GM23338 (cell line): ENCODE measurements at regions not wholly inside any gene's neighbourhood (a gene's known extent, or its start where the extent isn't known, plus 50 kb on each side); places are given as distances from the start of the nearest gene placed in this dataset.

ENCODE experiments used
- CREB1 ChIP-seq: fragments of 250-450 bp; sonication (Bioruptor Pico); IDR thresholded peaks from 2 replicates; pipeline ENCODE4 v1.5.0; 2020; ENCODE audit warnings: low read depth, mild to moderate bottlenecking, moderate library complexity
- EZH2 ChIP-seq: fragments of 200-600 bp; sonication (generic); IDR thresholded peaks from one replicate; pipeline ENCODE4 v1.8.0; 2017; ENCODE audit warnings: antibody characterized with exemption, mild to moderate bottlenecking, low read depth; ENCODE audit not compliant: unreplicated experiment
- EZH2phosphoT487 ChIP-seq: fragments of 200-600 bp; sonication (generic); IDR thresholded peaks from one replicate; pipeline ENCODE4 v1.8.1; 2018; ENCODE audit warnings: antibody characterized with exemption; ENCODE audit not compliant: unreplicated experiment
- JUNB ChIP-seq: IDR thresholded peaks from one replicate; pipeline ENCODE4 v1.6.1; 2016; ENCODE audit warnings: antibody characterized with exemption; ENCODE audit not compliant: unreplicated experiment
- POLR2AphosphoS5 ChIP-seq: IDR thresholded peaks from 2 replicates; pipeline ENCODE4 v1.6.1; 2016; ENCODE audit warnings: antibody characterized with exemption, low read depth
- REST ChIP-seq: IDR thresholded peaks from one replicate; pipeline ENCODE4 v1.6.1; 2018; ENCODE audit warnings: antibody characterized with exemption; ENCODE audit not compliant: unreplicated experiment
- ZNF331 ChIP-seq: fragments of 250-450 bp; sonication (Bioruptor Pico); IDR thresholded peaks from 2 replicates; pipeline ENCODE4 v1.5.0; 2020; ENCODE audit warnings: low read depth, mild to moderate bottlenecking, moderate library complexity
- ZNF462 ChIP-seq: fragments of 250-450 bp; sonication (Bioruptor Pico); IDR thresholded peaks from 2 replicates; pipeline ENCODE4 v1.5.0; 2020; ENCODE audit warnings: mild to moderate bottlenecking, moderate library complexity
- TF ChIP-seq, protein P1 (sequence below), 2 experiments: fragments of 200-600 bp in 1 of 2; sonication (generic) in 1 of 2; conservative IDR thresholded peaks; 2 replicates each; pipeline versions ENCODE4 v1.5.1 to v1.6.1; 2016 to 2017; ENCODE audit warnings: antibody characterized with exemption in 2 of 2, low read depth in 2 of 2, mild to moderate bottlenecking in 2 of 2, moderate library complexity in 1 of 2

GRCh38 chr12:74732164-74732784, 194.6 kb downstream of the ATXN7L3B start:
- TF ChIP-seq, protein P1, sequence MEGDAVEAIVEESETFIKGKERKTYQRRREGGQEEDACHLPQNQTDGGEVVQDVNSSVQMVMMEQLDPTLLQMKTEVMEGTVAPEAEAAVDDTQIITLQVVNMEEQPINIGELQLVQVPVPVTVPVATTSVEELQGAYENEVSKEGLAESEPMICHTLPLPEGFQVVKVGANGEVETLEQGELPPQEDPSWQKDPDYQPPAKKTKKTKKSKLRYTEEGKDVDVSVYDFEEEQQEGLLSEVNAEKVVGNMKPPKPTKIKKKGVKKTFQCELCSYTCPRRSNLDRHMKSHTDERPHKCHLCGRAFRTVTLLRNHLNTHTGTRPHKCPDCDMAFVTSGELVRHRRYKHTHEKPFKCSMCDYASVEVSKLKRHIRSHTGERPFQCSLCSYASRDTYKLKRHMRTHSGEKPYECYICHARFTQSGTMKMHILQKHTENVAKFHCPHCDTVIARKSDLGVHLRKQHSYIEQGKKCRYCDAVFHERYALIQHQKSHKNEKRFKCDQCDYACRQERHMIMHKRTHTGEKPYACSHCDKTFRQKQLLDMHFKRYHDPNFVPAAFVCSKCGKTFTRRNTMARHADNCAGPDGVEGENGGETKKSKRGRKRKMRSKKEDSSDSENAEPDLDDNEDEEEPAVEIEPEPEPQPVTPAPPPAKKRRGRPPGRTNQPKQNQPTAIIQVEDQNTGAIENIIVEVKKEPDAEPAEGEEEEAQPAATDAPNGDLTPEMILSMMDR (conservative IDR thresholded peaks at IDR 0.05; ENCODE audit: low read depth in 2 of 2): no peak
- TF ChIP-seq POLR2AphosphoS5: no peak
- no peak for TF ChIP-seq EZH2
- TF ChIP-seq ZNF462 (CRISPR knock-in tag): no peak
- no peak for TF ChIP-seq ZNF331 (CRISPR knock-in tag)
- no peak for TF ChIP-seq CREB1
- TF ChIP-seq EZH2phosphoT487: no peak
- no peak for TF ChIP-seq REST
- no peak for TF ChIP-seq JUNB
